PFSK-1 (cell line): ENCODE measurements at regions not wholly inside any gene's neighbourhood (a gene's known extent, or its start where the extent isn't known, plus 50 kb on each side); places are given as distances from the start of the nearest gene placed in this dataset.

Experiments
- FOXP2 ChIP-seq: optimal IDR thresholded peaks from 2 replicates; pipeline ENCODE3; 2011; ENCODE audit warnings: borderline replicate concordance, control low read depth, inconsistent platforms; ENCODE audit not compliant: insufficient read depth; ENCODE audit errors: extremely low read length, extremely low read depth
- POLR2AphosphoS5 ChIP-seq: IDR thresholded peaks from 2 replicates; pipeline ENCODE4 v1.6.1; 2012; ENCODE audit warnings: low read depth, mild to moderate bottlenecking, control low read depth, low read length, moderate library complexity
- REST ChIP-seq, 2 experiments: IDR thresholded peaks; 2 replicates each; pipeline versions ENCODE4 v1.6.1 to v1.8.0; 2011 to 2012; ENCODE audit warnings: low read depth in 2 of 2, low read length in 2 of 2, control low read depth in 1 of 2, inconsistent platforms in 1 of 2, mild to moderate bottlenecking in 1 of 2, moderate library complexity in 1 of 2; ENCODE audit not compliant: insufficient read depth in 1 of 2
- SIN3A ChIP-seq: IDR thresholded peaks from 2 replicates; pipeline ENCODE4 v1.6.1; 2012; ENCODE audit warnings: mild to moderate bottlenecking, low read length, moderate library complexity, borderline replicate concordance; ENCODE audit not compliant: insufficient read depth
- TAF1 ChIP-seq: IDR thresholded peaks from 2 replicates; pipeline ENCODE4 v1.6.1; 2012; ENCODE audit warnings: low read length, control low read depth, borderline replicate concordance; ENCODE audit not compliant: insufficient read depth

- TF ChIP-seq POLR2AphosphoS5 (no peak), REST (IDR thresholded peaks at IDR 0.05; ENCODE audit: insufficient read depth in 1 of 2, low read depth in 2 of 2, low read length in 2 of 2) (no peak), SIN3A (no peak), TAF1 (no peak), FOXP2 (no peak)
Measured at GRCh38 chr11:33478111-33478573, 221.0 kb downstream of the HIPK3 start.

DNA sequence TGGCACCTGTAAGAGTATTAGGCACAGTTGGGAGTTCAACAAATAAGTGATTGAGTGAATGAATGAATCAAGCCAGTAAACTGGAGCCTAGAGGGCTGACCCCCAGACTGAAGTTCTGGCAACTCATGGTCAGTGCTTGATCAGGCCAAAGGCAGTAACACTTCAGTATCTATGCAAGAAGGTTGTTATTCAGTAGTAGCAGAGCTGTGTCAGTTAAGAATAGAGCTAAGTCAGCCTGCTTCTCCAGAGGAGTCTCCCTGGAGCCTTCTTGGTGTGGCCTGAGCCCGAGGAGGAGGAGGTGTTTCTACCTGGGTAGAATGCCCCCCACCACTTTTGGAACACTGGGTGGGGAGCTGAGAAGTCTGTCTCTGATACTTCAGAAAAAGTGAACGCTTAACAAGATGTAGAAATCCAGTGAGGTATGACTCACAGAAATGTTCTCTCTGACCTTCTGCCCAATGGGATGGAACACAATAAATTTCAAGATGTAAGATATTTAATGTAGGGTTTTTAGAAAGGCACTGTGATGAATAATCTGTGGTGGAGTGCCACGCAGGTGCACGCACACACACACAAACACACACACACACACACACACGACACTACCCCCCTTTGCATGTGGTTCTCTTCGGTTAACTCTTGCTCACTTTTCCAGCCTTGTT, 219.9 kb downstream of the HIPK3 start:
- TF ChIP-seq TAF1 (no peak), REST (IDR thresholded peaks at IDR 0.05; ENCODE audit: insufficient read depth in 1 of 2, low read depth in 2 of 2, low read length in 2 of 2) (no peak), SIN3A (no peak), FOXP2 (no peak), POLR2AphosphoS5 (no peak)

DNA sequence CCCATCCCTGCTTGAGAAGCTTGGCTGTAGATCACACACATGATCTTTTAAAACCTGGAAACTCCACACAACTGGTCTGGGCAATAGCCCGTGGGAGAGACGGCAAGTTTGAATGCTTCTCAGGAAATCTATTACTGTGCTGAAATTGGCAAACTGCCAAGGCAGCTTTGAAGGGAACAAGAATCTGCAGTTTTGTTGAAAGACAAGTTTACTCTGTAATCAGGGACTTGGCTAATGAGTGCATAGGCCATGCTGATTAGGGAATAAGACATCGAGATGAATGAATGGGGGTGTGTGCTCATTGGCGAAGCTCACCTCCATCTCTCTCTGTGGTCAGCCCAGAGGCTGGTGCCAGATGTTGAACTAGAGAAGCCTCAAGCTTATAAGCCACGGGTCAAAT, 218.8 kb downstream of the HIPK3 start:
- TF ChIP-seq FOXP2 (no peak), SIN3A (no peak)

DNA sequence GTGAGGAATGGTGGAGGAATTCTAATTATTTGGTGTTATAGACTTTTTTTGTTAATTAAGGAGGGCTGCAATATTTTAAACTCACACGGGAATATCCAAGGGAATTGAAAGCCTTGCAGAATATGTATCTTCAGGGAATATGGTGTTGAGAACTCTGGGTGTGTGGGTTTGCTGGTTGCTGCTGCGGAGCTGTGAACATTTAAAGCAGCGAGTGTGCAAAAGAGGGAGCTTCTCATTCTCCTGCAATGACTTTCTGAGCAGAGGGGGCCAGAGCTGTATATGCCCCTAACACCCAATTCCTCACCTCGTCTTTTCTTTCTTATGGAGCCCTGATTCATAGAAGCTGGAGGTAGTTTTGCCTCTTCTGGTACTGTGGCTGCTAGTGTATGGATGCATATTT, 217.7 kb downstream of the HIPK3 start:
- TF ChIP-seq POLR2AphosphoS5 (no peak), FOXP2 (no peak), SIN3A (no peak), REST (IDR thresholded peaks at IDR 0.05; ENCODE audit: insufficient read depth in 1 of 2, low read depth in 2 of 2, low read length in 2 of 2) (no peak), TAF1 (no peak)

- TF ChIP-seq POLR2AphosphoS5 (no peak), REST (IDR thresholded peaks at IDR 0.05; ENCODE audit: insufficient read depth in 1 of 2, low read depth in 2 of 2, low read length in 2 of 2) (no peak), FOXP2 (no peak), TAF1 (no peak), SIN3A (no peak)
Measured at GRCh38 chr11:33471541-33471940, 214.4 kb downstream of the HIPK3 start.

DNA sequence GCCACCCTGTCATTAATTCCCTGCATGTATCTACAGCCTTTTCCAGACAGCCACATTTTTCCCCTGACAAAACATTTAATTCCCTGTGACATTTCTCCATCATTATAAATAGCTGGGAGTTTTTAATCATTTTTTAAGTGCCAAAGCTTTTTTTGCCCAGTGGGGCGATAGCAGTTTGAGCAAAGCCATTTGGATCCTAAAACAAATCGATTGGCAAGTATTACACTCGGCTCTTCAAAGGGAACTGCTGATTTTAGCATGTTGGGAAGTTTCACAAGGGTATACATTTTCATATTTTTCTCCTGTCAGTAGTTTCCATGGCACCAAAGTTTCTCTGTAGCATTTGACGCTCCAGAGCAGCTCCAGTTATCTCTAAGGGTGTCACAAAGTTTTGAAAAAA, 210.8 kb downstream of the HIPK3 start:
- TF ChIP-seq REST (IDR thresholded peaks at IDR 0.05; ENCODE audit: insufficient read depth in 1 of 2, low read depth in 2 of 2, low read length in 2 of 2) = no peak
- TF ChIP-seq POLR2AphosphoS5 = no peak
- TF ChIP-seq FOXP2 = no peak
- no peak for TF ChIP-seq SIN3A
- no peak for TF ChIP-seq TAF1
